ENCODE measurements at regions not wholly inside any gene's neighbourhood (a gene's known extent, or its start where the extent isn't known, plus 50 kb on each side); places are given as distances from the start of the nearest gene placed in this dataset.
"Not testable (repeated sequence)": the region's sequence is repeated elsewhere in the genome, so short reads cannot be mapped to it uniquely, and the experiment has no call there.

DNA sequence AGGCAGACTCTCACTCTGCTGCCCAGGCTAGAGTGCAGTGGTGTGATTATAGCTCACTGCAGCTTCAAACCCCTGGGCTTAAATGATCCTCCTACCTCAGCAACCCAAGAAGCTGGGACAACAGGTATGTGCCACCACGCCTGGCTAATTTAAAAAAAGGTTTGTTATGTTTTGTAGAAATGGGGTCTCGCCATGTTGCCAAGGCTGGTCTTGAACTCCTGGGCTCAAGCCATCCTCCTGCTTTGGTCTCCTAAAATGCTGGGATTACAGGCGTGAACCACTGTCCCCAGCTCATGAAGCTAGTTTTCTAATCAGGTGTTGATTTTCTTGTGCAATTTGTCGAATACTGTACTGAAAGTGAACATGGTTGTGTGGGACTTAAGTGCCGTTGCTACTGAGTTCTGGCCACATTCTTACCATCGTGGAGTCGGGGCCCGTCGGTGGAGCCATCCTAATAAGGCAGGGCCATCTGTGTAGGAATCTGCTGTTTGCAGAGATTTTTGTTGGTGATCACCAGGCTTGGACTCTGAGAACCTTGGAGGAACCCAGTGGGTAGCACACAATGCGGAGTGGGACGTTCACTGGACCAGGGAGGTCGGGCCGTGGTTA is 193.2 kb downstream of the GOLGA6L6 start:
- H3K36me3 ChIP-seq (ENCODE audit: insufficient read depth, insufficient read length, low read length): no peaks in the 10 kb centered on the region
- peaks cover 85% of the 10 kb centered on the region for H3K27me3 ChIP-seq (ENCODE audit: insufficient read depth, insufficient read length)
- peaks cover 19% of the 10 kb centered on the region; the same call in 1 of the 2 replicates for H3K9me3 ChIP-seq (ENCODE audit: insufficient read depth, low read length)
- DNase-seq (ENCODE audit: low read depth, low spot score): no peak
- no peak overlapping the region for H3K9ac ChIP-seq (ENCODE audit: insufficient read length, low read depth)
- TF ChIP-seq SUZ12 (IDR thresholded peaks at IDR 0.05; ENCODE audit: extremely low read depth, insufficient read depth, insufficient read length) (no peak), ZNF274 (IDR thresholded peaks at IDR 0.05; ENCODE audit: low read depth, low read length) (no peak), YY1 (IDR thresholded peaks at IDR 0.05; ENCODE audit: insufficient read depth, insufficient read length) (no peak)
- peaks cover 9% of the 10 kb centered on the region for H3K4me1 ChIP-seq (ENCODE audit: insufficient read depth, insufficient read length)
- no peak overlapping the region for H3K4me3 ChIP-seq (ENCODE audit: insufficient read length, low read depth)

DNA sequence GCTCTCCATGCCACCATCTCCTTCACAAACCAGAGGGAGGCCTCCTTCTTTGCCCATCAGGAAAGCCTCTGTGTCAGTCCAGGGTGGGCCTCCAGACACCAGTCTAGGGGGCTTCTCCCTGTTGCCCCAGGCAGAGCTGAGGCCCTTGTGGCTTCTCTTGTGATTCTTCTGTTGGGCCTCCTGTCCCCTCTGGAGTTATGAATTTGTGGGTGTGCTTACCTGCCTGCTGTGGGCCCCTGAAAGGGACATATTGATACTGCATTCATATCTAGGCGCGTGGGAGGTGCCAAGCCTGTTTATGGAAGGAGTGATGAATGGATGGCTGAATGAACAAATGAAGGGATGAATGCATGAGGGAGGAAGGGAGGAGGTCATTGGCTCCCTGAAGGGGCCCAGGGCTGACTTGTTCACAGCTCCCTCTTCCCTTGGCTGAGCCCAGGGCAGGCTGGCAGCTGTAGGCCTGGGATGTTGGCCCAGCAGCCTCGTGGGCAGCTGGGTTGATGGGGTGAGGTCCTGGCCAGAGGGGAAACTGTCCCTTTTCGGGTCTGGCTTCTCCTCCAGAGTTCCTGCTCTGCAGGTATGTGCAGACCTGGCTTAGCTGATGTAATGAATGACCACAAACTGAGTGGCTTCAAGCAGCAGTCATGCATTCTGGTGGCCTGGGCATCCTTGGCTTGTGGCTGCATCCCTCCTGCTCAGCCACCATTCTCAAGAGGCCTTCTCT is 195.4 kb downstream of the GOLGA6L6 start:
- H3K36me3 ChIP-seq (ENCODE audit: insufficient read depth, insufficient read length, low read length): no peaks in the 10 kb centered on the region
- no peak for DNase-seq (ENCODE audit: low read depth, low spot score)
- H3K4me3 ChIP-seq (ENCODE audit: insufficient read length, low read depth): no peak overlapping the region
- TF ChIP-seq YY1 (IDR thresholded peaks at IDR 0.05; ENCODE audit: insufficient read depth, insufficient read length): no peak
- TF ChIP-seq ZNF274 (IDR thresholded peaks at IDR 0.05; ENCODE audit: low read depth, low read length): no peak
- TF ChIP-seq SUZ12 (IDR thresholded peaks at IDR 0.05; ENCODE audit: extremely low read depth, insufficient read depth, insufficient read length): no peak
- peaks cover 7% of the 10 kb centered on the region for H3K4me1 ChIP-seq (ENCODE audit: insufficient read depth, insufficient read length)
- peaks cover 81% of the 10 kb centered on the region for H3K27me3 ChIP-seq (ENCODE audit: insufficient read depth, insufficient read length)
- peaks cover 19% of the 10 kb centered on the region for H3K9me3 ChIP-seq (ENCODE audit: insufficient read depth, low read length)
- no peak overlapping the region for H3K9ac ChIP-seq (ENCODE audit: insufficient read length, low read depth)

DNA sequence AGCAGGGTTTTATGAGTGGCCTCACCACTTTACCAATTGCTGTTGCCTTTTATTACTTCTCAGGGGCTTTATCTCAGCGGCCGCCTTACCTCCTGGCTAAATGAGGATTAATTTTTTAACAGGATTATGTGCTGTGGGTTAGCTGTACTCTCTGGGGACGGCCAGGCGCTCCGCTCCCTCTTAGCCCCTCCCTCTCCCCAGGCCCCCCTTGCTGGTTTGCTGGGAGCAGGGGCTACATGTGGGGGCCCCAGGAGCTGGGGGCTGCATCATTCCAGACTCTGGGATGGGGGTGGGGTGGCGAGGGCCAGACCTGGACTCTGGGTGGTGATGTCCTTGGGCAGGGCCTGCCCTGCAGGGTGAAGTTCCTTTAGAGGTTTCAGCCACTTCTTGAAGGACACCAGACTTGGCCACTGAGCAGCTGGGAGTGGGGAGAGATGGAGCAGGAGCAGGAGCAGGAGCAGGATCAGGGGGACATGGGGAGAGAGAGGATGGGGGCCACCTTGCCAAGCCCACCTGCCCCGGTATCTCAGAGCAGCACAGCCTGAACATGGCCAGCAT is 196.1 kb downstream of the GOLGA6L6 start:
- no peak overlapping the region for H3K9ac ChIP-seq (ENCODE audit: insufficient read length, low read depth)
- H3K4me1 ChIP-seq (ENCODE audit: insufficient read depth, insufficient read length): peaks cover 7% of the 10 kb centered on the region
- H3K9me3 ChIP-seq (ENCODE audit: insufficient read depth, low read length): peaks cover 27% of the 10 kb centered on the region
- TF ChIP-seq YY1 (IDR thresholded peaks at IDR 0.05; ENCODE audit: insufficient read depth, insufficient read length) (no peak), ZNF274 (IDR thresholded peaks at IDR 0.05; ENCODE audit: low read depth, low read length) (no peak), SUZ12 (IDR thresholded peaks at IDR 0.05; ENCODE audit: extremely low read depth, insufficient read depth, insufficient read length) (no peak)
- no peak for DNase-seq (ENCODE audit: low read depth, low spot score)
- no peaks in the 10 kb centered on the region for H3K36me3 ChIP-seq (ENCODE audit: insufficient read depth, insufficient read length, low read length)
- H3K27me3 ChIP-seq (ENCODE audit: insufficient read depth, insufficient read length): peaks cover 81% of the 10 kb centered on the region
- no peak overlapping the region for H3K4me3 ChIP-seq (ENCODE audit: insufficient read length, low read depth)

DNA sequence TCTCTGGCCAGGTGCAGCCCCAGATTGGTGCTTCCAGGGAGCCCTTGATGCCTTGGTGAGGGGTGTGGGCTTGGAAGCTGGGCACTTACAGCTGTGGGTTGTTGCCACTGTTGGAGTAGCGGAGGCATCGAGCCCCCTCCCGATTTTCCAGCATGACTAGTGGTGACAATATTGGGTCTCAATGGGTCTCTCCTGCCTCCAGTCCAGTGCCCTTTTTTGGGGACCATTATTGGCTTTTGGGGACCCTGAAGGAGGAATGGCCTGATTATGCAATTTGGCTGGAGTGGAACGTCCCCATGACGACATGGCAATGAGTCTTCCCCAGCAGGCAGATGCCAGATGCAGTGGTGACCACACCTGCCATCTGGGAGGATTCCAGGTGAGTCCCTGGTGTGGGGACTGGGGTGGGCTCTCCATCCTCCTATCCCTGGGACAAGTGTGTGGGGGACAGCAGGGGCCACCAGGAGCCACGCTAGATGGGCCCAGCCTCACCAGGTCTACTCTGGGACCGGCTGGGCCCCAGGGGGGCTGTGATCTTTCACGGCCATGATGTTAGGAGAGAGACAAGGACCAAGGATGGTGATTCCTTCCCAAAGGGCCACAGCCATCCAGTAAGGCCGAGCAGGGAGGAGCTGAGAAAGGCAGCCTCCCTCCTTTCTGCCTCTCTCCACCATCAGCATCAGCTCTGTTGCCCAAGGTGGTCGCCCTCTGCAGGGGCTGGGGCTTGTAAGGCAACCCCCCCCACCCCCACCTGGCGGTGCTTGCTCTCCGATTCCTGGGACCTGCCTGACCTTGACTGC is 196.8 kb downstream of the GOLGA6L6 start:
- H3K36me3 ChIP-seq (ENCODE audit: insufficient read depth, insufficient read length, low read length): no peaks in the 10 kb centered on the region
- TF ChIP-seq ZNF274 (IDR thresholded peaks at IDR 0.05; ENCODE audit: low read depth, low read length) (no peak), YY1 (IDR thresholded peaks at IDR 0.05; ENCODE audit: insufficient read depth, insufficient read length) (no peak), SUZ12 (IDR thresholded peaks at IDR 0.05; ENCODE audit: extremely low read depth, insufficient read depth, insufficient read length) (no peak)
- no peak for DNase-seq (ENCODE audit: low read depth, low spot score)
- peaks cover 81% of the 10 kb centered on the region for H3K27me3 ChIP-seq (ENCODE audit: insufficient read depth, insufficient read length)
- no peak overlapping the region for H3K4me3 ChIP-seq (ENCODE audit: insufficient read length, low read depth)
- no peak overlapping the region for H3K9ac ChIP-seq (ENCODE audit: insufficient read length, low read depth)
- H3K4me1 ChIP-seq (ENCODE audit: insufficient read depth, insufficient read length): peaks cover 7% of the 10 kb centered on the region
- peaks cover 32% of the 10 kb centered on the region for H3K9me3 ChIP-seq (ENCODE audit: insufficient read depth, low read length)

DNA sequence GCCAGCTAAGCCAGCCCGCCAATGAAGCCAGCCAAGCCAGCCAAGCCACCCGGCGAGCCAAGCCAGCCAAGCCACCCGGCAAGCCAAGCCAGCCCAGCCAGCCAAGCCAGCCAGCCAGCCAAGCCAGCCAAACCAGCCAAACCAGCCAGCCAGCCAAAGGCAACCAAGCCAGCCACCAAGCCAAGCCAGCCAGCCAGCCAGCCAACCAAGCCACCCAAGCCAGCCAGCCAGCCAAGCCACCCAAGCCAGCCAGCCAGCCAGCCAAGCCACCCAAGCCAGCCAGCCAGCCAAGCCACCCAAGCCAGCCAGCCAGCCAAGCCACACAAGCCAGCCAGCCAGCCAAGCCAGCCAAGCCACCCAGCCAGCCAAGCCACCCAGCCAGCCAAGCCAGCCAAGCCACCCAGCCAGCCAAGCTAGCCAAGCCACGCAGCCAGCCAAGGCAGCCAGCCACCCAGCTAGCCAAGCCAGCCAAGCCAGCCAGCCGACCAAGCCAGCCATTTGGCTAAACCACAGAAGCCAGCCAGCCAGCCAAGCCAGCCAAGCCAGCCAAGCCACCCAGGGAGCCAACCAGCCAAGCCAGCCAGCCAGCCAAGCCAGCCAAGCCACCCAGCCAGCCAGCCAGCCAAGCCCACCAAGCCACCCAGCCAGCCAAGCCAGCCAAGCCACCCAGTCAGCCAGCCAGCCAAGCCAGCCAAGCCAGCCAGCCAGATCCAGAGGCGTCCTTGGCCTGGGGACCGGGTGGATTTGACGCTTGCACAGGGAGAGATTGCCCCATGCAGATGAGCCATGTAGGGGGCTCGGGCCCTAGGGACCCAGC is 198.0 kb downstream of the GOLGA6L6 start:
- not testable (repeated sequence) for H3K4me3 ChIP-seq (ENCODE audit: insufficient read length, low read depth); H3K9ac ChIP-seq (ENCODE audit: insufficient read length, low read depth); H3K36me3 ChIP-seq (ENCODE audit: insufficient read depth, insufficient read length, low read length); H3K4me1 ChIP-seq (ENCODE audit: insufficient read depth, insufficient read length); DNase-seq (ENCODE audit: low read depth, low spot score)
- peaks cover 81% of the 10 kb centered on the region for H3K27me3 ChIP-seq (ENCODE audit: insufficient read depth, insufficient read length)
- H3K9me3 ChIP-seq (ENCODE audit: insufficient read depth, low read length): peaks cover 32% of the 10 kb centered on the region

DNA sequence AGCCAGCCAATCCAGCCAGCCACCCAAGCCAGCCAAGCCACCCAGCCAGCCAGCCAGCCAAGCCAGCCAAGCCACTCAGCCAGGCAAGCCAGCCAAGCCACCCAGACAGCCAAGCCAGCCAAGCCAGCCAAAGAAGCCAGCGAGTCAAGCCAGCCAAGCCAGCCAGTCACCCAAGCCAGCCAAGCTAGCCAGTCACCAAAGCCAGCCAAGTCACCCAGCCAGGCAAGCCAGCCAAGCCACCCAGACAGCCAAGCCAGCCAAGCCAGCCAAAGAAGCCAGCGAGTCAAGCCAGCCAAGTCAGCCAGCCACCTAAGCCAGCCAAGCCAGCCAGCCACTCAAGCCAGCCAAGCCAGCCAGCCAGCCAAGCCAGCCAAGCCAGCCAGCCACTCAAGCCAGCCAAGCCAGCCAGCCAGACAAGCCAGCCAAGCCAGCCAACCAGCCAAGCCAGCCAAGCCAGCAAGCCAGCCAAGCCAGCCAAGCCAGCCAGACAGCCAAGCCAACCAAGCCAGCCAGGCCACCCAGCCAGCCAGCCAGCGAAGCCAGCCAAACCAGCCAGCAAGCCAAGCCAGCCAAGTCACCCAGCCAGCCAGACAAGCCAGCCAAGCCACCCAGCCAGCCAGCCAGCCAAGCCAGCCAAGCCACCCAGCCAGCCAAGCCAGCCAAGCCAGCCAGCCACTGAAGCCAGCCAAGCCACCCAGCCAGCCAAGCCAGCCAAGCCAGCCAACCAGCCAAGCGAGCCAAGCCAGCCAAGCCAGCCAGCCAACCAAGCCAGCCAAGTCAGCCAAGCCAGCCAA is 198.8 kb downstream of the GOLGA6L6 start:
- DNase-seq (ENCODE audit: low read depth, low spot score); H3K4me3 ChIP-seq (ENCODE audit: insufficient read length, low read depth): not testable (repeated sequence)
- H3K9me3 ChIP-seq (ENCODE audit: insufficient read depth, low read length): peaks cover 32% of the 10 kb centered on the region

More for the DNA sequence above, 198.8 kb downstream of the GOLGA6L6 start:
- H3K27me3 ChIP-seq (ENCODE audit: insufficient read depth, insufficient read length): peaks cover 78% of the 10 kb centered on the region
- H3K36me3 ChIP-seq (ENCODE audit: insufficient read depth, insufficient read length, low read length); H3K4me1 ChIP-seq (ENCODE audit: insufficient read depth, insufficient read length); H3K9ac ChIP-seq (ENCODE audit: insufficient read length, low read depth): not testable (repeated sequence)
